Keratinocyte (primary cell): ENCODE measurements at regions not wholly inside any gene's neighbourhood (a gene's known extent, or its start where the extent isn't known, plus 50 kb on each side); places are given as distances from the start of the nearest gene placed in this dataset.

Experiments
- EZH2 ChIP-seq: IDR thresholded peaks from one replicate; pipeline ENCODE4 v1.6.1; 2012; ENCODE audit warnings: inconsistent platforms, mild to moderate bottlenecking, low read length, moderate library complexity
- TF ChIP-seq, protein P1 (sequence below), 3 experiments: IDR thresholded peaks in 1 of 3; conservative IDR thresholded peaks in 1 of 3; optimal IDR thresholded peaks in 1 of 3; 2 replicates in 2 of 3; 3 replicates in 1 of 3; pipeline versions ENCODE3 to v1.5.1; 2011; ENCODE audit warnings: low read length in 3 of 3, mild to moderate bottlenecking in 3 of 3, moderate library complexity in 2 of 3, control low read depth in 1 of 3, inconsistent platforms in 1 of 3; ENCODE audit not compliant: insufficient read depth in 2 of 3; ENCODE audit errors: extremely low read depth in 1 of 3

DNA sequence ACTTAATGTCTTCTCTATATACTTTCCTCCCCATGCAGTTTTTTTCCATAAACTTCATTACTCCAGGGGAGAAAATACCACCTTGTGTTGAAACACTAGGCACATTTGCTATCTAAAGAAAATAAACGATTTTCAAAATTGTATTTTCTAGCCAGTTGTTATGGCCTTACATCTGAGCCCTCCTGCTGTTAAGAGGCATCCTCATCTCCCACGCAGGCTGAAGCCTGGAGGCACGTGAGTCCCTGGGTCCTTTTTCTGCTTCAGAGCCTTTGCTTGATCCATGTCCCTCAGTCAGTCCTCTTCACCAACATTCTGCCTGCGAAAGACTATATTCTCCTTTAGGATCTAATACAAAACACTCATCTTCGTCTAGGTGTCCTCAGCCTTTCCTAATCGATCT, 479.6 kb upstream of the ZNF717 start:
- TF ChIP-seq, protein P1, sequence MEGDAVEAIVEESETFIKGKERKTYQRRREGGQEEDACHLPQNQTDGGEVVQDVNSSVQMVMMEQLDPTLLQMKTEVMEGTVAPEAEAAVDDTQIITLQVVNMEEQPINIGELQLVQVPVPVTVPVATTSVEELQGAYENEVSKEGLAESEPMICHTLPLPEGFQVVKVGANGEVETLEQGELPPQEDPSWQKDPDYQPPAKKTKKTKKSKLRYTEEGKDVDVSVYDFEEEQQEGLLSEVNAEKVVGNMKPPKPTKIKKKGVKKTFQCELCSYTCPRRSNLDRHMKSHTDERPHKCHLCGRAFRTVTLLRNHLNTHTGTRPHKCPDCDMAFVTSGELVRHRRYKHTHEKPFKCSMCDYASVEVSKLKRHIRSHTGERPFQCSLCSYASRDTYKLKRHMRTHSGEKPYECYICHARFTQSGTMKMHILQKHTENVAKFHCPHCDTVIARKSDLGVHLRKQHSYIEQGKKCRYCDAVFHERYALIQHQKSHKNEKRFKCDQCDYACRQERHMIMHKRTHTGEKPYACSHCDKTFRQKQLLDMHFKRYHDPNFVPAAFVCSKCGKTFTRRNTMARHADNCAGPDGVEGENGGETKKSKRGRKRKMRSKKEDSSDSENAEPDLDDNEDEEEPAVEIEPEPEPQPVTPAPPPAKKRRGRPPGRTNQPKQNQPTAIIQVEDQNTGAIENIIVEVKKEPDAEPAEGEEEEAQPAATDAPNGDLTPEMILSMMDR (optimal IDR thresholded peaks at IDR 0.05 in 1 of 3, IDR thresholded peaks at IDR 0.05 in 1 of 3, conservative IDR thresholded peaks at IDR 0.05 in 1 of 3; ENCODE audit: extremely low read depth in 1 of 3, insufficient read depth in 2 of 3, low read length in 3 of 3): no peak
- no peak for TF ChIP-seq EZH2
